Nucleus accumbens (tissue), 56 donors: ENCODE measurements at regions not wholly inside any gene's neighbourhood (a gene's known extent, or its start where the extent isn't known, plus 50 kb on each side); places are given as distances from the start of the nearest gene placed in this dataset.
"Not testable (repeated sequence)": the region's sequence is repeated elsewhere in the genome, so short reads cannot be mapped to it uniquely, and the experiment has no call there.

ENCODE experiments used
- DNase-seq, 56 donors: peaks; one replicate each; lab custom pipeline; 2025; lab: John Stamatoyannopoulos, UW

DNA sequence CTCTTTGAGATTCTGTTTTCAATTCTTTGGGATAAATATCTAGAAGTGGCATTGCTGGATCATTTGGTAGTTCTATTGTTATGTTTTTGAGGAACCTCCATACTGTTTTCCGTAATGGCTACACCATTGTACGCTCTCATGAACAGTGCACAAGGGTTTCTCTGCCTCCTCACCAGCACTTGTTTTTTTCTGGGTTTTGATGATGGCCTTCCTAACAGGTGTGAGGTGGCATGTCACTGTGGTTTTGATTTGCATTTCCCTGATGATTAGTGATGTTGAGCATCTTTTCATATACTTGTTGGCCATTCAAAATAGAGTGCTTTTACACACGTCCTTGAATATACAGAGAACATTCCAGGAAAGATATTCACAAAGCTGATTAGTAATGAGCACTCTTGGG lies 86.8 kb upstream of the ADORA2B start:
- not testable (repeated sequence) for DNase-seq

GRCh38 chr17:15860774-15861173 lies 84.2 kb upstream of the ADORA2B start:
- DNase-seq, result not testable (repeated sequence)

DNA sequence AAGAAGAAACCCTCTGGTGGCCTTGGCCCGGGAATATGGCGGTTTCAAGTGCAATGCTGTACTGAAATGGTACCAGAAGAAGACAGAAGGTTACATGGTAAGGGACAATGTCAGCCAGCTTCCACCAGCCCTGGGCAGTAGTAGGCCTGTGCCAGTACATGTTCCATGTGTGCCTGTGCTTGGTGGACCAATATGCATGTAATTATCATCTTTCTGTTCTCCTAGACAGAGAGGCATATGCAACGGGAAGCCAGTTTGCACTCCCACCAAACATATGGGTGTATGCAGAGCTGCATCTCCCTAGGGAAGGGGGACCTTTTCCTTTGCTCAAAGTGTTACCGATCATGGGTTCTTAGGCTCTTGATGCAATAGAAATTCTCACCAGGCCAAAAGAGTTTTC lies 80.9 kb upstream of the ADORA2B start:
- DNase-seq, result not testable (repeated sequence)

DNA sequence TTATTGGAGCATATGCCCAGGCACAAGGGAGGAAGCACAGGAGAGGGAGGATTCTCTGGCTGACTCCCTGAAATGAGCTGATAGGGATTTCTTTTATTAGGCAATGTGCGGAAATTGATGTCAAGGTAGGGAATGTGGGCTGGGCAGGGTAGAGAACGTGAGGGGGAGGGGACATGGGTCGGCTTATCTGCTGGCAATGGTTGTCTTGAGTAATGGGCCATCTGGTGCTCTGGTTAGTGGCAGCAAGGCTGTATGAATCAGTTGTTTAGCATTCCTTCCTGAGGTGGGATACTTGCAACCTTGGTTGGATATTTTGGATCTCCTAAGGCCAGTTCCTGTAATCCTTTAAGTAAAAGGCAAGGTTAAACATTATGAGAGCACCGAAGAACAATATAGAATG lies 80.5 kb upstream of the ADORA2B start:
- not testable (repeated sequence) for DNase-seq

- DNase-seq, result not testable (repeated sequence)
Measured at GRCh38 chr17:15866015-15866414, 78.9 kb upstream of the ADORA2B start.

- DNase-seq, result not testable (repeated sequence)
Measured at GRCh38 chr17:15867331-15867730, 77.6 kb upstream of the ADORA2B start.

DNA sequence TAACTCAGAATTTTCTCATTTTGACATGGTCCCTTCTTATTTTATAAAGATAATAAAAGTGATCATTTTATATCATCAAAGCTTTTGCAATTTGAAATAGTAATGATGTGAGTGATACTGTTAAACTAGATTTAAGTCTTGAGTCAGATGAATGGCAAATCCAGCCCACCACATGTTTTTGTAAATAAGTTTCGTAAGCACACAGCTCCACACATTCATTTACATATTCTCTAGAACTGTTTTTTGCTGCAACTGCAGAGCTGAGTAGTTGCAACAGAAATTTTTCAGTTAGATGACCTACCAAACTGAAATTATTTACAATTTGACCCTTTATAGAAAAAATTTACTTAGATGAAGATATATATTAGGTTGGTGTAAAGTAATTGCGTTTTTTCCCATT lies 75.1 kb upstream of the ADORA2B start:
- DNase-seq, result not testable (repeated sequence)

GRCh38 chr17:15872677-15873076 lies 72.3 kb upstream of the ADORA2B start:
- DNase-seq, result not testable (repeated sequence)

DNA sequence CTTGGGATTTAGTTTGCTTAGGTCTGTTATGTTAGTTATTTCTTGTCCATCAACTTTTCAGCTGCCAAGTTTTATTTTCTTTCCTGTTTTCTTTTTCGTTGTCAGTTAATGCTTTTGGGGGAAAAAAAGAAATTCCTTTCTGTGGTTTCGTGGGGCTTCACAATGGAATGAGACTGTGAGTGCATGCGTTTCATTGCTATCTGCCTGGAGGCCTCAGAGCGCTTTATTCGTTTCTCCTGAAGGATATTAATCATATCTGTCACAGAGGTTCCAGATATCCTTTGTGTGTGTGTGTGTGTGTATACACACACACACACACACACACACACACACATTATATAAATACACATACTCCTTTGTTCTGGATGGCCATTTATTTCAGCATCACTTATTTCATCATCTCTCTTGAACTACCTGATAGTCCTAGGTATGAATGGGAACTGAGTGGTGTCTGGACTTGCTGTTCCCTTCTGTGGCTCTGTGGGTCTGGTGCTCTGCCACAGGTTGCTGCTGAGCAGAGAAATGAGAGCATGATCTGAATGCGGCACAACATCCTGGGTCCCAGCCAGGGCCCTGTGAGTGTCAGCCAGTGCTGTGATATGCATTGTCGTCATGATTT lies 66.9 kb upstream of the ADORA2B start:
- not testable (repeated sequence) for DNase-seq

- no peak for DNase-seq
Measured at GRCh38 chr17:15882058-15882720, 62.7 kb upstream of the ADORA2B start.

- no peak for DNase-seq
Measured at GRCh38 chr17:15882777-15883176, 62.2 kb upstream of the ADORA2B start.

GRCh38 chr17:15883617-15884111 lies 61.3 kb upstream of the ADORA2B start:
- no peak for DNase-seq

GRCh38 chr17:15884731-15885130 lies 60.2 kb upstream of the ADORA2B start:
- DNase-seq, result no peak

- no peak for DNase-seq
Measured at GRCh38 chr17:15885770-15886169, 59.2 kb upstream of the ADORA2B start.

GRCh38 chr17:15886221-15886620 lies 58.7 kb upstream of the ADORA2B start:
- DNase-seq, result no peak

DNA sequence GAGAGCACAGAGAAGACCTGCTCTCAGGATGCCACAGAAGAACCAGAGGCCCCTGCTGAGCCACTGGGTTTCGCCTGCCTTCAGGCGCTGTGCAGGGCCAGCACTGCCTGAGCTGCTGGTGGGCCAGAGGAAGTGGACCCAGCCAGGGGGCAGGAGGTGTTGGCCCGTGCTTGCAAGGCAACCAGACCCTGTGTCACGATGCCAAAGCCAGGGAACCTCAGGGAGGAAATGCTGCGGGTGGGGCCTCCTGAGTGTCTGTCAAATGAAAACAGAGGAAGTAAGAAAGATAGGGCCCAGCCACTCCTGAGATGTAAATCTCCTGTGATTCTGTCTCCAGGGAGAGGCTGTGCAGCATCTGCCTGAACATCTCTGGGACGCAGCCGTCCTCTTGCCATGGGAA lies 58.1 kb upstream of the ADORA2B start:
- DNase-seq, result no peak

- no peak for DNase-seq
Measured at GRCh38 chr17:15888436-15888835, 56.5 kb upstream of the ADORA2B start.

DNA sequence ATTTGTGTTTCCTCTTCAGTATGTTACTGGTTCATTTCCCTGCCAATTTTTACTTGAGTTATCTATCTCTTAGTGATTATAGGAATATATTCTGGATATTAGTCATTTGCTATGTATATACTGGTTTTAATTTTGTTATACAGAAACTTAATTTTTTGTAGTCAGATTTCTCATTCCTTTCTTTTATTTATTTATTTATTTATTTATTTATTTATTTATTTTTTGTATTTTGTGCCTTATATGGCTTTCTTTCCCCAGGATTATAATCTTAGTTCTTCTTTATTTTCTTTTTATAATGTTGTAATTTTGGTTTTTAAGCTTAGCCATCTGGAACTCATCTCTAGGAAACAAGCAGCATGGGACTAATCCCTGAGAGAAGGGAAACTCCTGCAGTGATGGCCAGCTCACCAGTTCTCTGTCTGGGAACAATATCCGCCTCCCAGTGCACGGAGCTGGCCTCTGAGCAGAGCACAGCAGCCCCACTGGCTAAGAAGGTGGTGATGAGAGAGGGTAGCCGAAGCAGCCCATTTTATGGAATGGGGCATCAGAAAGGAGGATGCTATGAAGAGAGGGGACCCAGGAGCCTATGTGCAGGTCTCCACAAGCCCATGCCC lies 54.5 kb upstream of the ADORA2B start:
- DNase-seq, result no peak

DNA sequence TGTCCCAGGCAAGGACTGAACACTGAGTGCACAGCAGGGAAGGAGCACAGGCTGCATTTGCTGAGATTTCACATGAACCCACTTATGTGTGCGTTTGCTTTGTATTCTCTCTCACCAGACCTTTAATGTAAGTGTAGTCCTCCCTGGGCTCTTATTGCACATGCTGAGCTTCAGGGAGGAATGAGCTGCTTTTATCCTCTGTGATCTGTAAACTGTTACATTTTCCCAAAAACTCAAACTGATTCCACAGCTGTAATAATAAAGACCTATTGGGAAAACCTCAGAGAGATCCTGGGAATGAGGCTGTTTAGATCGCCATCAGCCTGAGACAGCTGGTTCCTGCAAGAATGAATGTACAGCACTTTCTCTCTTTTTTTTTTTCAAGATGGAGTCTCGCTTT lies 53.6 kb upstream of the ADORA2B start:
- no peak for DNase-seq

DNA sequence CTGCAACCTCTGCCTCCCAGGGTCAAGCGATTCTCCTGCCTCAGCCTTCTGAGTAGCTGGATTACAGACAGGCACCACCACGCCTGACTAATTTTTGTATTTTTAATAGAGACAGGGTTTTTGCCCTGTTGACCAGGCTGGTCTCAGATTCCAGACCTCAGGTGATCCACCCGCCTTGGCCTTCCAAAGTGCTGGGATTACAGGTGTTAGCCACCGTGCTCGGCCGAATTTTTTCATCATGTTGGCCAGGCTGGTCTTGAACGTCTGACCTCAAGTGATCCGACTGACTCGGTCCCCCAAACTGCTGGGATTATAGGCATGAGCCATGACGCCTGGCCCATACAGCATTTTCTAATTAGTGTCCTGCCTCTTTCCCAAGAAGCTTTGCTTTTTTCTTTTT lies 52.7 kb upstream of the ADORA2B start:
- no peak for DNase-seq

- peak in 8 of 56 donors; percentile 1 to 29 (median 4) for DNase-seq
Measured at GRCh38 chr17:15892731-15893657, 51.9 kb upstream of the ADORA2B start.
